Retinal pigment epithelial cell (primary cell): ENCODE measurements at regions not wholly inside any gene's neighbourhood (a gene's known extent, or its start where the extent isn't known, plus 50 kb on each side); places are given as distances from the start of the nearest gene placed in this dataset.

ENCODE experiments used
- DNase-seq: peaks from one replicate; pipeline ENCODE4 v3.0.0-alpha.2; 2010; ENCODE audit warnings: low read depth
- H3K4me3 ChIP-seq: 2 replicates; pipeline ENCODE4 v1.5.1; 2011; ENCODE audit warnings: mild to moderate bottlenecking, low read length, control low read depth, moderate library complexity
- TF ChIP-seq, protein P1 (sequence below): conservative IDR thresholded peaks from 2 replicates; pipeline ENCODE4 v1.5.1; 2011; ENCODE audit warnings: low read depth, low read length, control low read depth, inconsistent platforms

DNA sequence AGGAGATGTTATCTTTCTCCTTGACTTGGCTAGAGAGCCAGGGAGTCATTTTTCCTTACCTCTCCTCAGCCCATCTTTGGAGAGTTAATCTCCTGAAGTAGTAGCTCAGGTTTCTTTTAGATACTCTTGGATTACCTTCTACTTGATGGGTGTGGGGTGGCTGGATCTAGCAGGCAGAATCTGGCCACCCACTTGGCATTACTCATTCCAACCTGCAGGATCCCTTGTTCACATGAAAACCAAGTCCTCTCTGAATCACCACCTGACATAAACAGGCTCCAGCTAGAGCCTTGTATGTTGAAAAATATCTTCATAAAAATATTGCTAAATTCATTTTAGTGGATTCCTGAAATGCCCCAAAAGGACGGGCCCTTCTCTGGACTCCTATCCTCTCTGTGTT lies 250.6 kb upstream of the PLET1 start:
- no peak for DNase-seq
- TF ChIP-seq, protein P1, sequence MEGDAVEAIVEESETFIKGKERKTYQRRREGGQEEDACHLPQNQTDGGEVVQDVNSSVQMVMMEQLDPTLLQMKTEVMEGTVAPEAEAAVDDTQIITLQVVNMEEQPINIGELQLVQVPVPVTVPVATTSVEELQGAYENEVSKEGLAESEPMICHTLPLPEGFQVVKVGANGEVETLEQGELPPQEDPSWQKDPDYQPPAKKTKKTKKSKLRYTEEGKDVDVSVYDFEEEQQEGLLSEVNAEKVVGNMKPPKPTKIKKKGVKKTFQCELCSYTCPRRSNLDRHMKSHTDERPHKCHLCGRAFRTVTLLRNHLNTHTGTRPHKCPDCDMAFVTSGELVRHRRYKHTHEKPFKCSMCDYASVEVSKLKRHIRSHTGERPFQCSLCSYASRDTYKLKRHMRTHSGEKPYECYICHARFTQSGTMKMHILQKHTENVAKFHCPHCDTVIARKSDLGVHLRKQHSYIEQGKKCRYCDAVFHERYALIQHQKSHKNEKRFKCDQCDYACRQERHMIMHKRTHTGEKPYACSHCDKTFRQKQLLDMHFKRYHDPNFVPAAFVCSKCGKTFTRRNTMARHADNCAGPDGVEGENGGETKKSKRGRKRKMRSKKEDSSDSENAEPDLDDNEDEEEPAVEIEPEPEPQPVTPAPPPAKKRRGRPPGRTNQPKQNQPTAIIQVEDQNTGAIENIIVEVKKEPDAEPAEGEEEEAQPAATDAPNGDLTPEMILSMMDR, result no peak
- no peak overlapping the region for H3K4me3 ChIP-seq

DNA sequence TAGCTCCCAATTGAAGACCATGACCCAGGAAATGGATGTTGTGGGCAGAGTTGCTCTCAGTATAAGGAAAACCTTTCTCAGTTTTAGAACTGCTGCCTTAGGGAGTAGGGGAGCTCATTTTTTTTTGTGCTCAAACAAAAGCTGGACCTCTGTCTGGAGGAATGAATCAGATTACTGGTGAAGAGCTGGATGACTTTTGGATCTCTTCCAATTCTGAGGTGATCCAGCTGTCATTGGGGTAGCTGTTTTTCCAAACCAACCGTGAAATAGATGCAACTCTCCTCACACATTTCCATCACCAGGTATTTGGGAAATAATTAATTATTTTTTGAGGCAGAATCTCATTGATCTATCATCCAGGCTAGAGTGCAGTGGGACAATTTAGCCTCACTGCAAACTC lies 251.3 kb upstream of the PLET1 start:
- no peak for DNase-seq
- H3K4me3 ChIP-seq, result no peak overlapping the region
- TF ChIP-seq, protein P1, result no peak

DNA sequence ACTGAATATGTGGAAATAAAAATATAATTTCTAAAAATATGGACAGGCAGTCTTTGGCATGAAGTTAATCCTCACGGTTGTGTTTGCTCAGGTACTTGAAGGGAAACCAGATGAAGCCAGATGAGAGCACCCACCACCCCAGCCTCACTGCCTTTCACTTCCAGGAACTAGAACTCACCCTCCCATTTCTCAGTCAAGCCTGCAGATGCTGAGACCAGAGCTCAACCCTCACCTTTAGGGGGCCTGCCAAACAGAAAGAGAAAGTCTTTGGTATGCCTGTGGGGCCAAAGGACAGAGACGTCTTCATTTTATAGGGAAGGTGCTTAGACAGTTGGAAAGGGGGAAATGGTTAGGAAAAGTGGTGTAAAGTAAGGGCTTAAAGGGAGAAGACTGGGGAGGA lies 252.8 kb upstream of the PLET1 start:
- TF ChIP-seq, protein P1, result no peak
- no peak overlapping the region for H3K4me3 ChIP-seq
- no peak for DNase-seq

DNA sequence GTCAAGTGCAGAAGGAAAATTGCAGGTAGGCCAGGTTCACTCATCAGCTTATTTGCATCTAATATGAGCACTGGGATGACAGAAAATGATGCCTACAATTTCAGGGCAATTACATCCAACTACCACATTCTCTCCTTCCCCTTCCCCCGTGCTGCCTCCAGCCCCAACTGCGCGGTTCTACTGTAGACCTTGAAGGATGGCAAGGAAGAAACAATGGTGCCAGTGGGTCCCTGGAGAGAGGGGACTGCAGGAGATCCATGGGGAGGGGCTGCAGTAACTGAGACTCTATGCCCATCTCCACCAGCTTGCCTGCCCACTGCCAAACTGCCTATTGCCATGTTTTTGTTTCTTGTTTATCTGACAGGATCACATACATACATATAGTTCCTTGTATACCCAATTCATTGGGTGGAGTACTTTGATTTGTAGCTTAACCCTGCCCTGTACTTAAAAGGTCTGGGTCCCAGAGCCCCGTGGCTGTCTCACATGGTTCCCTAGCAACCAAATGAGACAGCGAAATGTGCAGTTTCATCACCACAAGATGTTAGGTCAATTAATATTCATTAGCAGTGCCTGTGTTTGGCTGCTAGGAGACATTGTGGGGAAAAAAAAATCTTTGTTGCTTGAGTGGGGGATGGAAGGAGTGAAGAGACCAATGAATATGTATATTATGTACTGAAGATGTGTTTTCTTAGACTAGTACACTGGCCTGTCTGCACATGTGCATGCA lies 253.5 kb upstream of the PLET1 start:
- TF ChIP-seq, protein P1, result no peak
- H3K4me3 ChIP-seq, result no peak overlapping the region
- no peak for DNase-seq

DNA sequence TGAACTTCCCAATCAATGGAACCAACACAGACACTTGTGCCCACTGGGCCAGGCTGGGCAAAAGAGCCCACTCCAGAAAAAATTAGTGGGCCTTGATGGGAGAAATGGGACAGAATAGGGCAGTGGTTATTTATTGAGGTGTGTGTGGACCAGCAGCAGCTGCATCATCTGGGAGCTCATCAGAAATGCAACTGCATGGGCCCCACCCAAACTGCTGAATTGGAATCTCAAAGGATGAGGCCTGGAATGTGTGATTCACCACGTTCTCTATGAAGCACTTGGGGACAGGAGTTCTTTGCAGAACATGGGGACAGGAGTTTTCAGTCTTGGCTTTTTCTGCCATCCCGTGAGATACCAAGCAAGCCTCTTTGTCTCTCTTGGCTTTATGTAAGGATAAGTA lies 255.6 kb upstream of the PLET1 start:
- TF ChIP-seq, protein P1, result no peak
- no peak for DNase-seq
- H3K4me3 ChIP-seq, result no peak overlapping the region

DNA sequence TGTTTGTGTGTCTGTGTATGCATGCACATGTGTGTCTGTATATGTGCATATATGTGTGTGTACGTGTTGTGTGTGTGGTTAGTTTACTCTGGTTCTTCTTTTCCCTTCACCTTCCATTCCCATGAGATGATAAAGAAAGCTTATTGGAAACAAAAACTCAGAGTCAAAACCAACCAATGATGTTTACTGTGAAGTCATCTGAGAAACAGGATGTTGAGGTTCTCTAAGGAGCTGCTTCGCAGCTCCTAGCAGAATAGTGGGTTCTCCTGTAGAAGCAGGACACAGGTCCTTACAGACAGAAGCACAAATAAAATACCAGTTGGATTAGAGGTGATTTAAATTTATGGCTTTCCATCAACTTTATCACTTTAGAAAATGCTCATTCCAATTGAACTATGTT lies 256.1 kb upstream of the PLET1 start:
- no peak overlapping the region for H3K4me3 ChIP-seq
- no peak for DNase-seq
- TF ChIP-seq, protein P1, result no peak

DNA sequence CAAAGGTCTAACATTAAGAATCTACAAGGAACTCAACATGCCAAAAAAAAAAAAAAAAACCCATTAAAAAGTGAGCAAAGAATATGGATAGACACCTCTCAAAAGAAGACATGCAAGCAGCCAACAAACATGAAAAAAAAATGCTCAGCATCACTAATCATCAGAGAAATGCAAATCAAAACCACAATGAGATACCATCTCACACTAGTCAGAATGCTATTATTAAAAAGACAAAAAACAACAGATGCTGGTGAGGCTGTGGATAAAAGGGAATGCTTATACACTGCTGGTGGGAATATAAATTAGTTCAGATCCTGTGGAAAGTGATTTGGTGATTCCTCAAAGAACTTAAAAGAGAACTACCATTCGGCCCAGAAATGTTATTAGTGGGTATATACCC lies 257.7 kb upstream of the PLET1 start:
- DNase-seq, result no peak
- TF ChIP-seq, protein P1, result no peak
- H3K4me3 ChIP-seq, result no peak overlapping the region
